DMS153 (cell line): ENCODE measurements at regions not wholly inside any gene's neighbourhood (a gene's known extent, or its start where the extent isn't known, plus 50 kb on each side); places are given as distances from the start of the nearest gene placed in this dataset.

Experiments
- DNase-seq: peaks from one replicate; lab custom pipeline; 2025; lab: John Stamatoyannopoulos, UW

DNA sequence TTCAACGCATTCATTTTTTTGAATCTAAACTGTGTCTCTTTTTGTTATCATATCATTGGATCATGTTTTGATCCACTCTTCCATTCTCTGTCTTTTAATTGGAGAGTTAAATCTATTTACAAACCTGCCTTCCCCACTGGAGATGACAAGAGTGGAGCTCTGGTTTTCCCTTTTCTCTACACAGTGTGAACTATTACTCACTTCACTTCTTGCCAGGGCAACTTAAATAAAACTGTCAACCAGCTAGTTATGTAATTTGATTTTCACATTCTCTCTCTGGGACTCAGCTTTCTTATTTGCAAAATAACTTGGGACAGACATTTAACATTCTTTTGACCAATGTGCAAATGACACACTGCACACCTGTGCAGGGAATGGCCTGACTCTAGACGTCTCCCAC lies 230.8 kb upstream of the CST7 start:
- no peak for DNase-seq

DNA sequence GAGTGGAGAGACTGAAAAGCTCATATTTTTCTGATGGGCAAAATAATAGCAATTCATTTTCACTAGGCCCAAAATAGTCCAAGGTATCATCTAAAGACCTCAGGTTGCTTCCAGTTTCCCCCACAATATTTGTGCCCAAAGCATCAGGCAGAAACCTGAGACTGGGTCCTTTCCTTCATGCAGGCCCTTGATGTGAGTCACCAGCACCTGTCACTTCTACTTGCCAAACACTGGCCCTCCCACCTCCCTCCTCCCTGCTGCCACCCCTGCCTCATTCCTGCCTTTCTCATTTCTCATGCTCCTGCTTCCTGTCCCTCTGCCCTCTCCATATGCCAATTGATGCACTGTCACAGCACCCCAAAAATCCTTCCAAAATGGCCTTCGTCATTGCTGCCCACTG lies 230.4 kb upstream of the CST7 start:
- DNase-seq = peak; percentile 47

DNA sequence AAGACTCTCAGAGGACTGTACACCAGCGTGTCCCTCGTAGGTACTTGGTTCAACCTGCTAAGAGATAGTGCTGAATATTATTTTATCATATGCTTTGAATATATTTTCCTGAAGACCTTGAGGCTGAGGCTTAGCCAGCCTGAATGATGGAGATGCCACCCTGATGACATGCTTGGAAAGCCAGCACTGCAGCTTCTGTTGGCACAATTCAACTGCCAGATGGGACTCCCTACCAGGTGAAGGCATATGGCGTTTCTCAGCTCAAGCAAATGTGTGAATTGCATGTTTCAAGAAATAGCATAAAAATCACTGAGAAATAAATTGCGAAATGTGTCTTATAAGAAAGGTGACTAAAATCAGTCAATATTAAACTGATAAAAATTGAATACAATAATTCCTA lies 228.1 kb upstream of the CST7 start:
- DNase-seq = no peak

DNA sequence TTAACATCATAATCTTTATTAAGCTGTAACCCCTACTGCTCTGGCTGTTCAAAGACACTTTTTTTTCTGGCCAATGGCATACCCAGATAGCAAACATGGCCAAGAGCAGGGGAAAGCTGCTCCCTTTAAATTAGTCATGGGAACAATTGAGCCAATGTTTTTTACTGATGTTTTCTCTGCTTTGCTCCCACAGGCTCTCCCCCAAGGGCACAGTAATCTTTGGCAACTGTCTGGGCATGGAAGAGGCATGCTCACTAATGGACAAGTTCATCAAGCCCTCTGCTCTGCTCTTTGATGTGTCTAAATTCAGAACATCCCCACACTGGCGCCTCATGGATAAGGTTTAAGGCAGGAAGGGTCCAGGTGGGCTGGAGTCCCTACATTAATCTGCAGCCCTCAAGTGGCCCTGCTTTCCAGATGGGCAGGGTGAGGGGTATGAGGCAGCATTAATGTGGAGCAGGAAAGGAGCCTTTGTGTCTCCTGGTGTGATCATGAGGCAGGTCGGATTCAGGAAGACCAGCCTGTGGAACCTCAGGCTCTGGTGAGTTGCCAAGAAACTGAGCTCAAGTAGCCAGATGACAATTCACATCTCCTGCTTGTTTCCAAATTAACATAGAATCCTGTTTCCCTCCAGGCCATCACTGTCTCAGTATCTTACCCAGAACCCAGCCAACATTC lies 227.0 kb upstream of the CST7 start:
- DNase-seq = no peak

DNA sequence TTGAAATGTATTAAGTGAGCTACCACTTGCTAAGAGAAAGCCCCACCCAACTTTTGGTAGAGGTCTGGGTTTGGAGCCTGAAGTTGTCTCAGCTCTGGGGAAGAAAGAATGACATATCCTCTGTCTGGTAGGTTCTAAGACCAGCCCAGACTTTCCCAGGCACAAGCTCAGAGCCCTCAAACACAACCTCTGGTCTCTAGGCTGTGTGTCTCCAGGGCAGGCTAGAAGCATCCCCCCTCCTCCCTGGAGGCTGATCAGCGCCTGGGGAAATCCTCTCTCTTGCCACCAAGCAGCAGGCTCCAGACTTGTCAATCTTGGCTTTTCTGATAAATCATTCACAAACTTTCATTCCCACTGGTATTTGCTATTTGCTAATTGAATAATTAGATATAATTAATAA lies 226.5 kb upstream of the CST7 start:
- DNase-seq = no peak

DNA sequence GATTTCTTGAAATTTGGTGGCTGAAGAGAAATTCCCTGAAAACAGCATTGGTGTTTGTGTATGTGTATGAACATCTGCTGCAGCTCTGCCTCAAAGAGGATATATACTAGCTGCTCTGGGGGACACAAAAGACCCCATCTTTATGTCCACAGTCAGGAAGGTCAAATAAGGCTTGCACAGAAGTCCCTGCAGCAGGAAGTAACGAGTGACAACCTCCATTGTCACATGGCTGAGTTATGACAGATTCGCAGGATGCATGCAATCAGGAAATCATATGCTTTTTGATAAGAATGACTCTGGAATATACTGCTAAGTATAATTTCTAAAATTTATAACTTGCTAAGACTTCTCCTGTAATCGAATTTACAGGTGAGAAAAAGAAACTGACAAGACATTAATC lies 225.9 kb upstream of the CST7 start:
- DNase-seq = no peak

DNA sequence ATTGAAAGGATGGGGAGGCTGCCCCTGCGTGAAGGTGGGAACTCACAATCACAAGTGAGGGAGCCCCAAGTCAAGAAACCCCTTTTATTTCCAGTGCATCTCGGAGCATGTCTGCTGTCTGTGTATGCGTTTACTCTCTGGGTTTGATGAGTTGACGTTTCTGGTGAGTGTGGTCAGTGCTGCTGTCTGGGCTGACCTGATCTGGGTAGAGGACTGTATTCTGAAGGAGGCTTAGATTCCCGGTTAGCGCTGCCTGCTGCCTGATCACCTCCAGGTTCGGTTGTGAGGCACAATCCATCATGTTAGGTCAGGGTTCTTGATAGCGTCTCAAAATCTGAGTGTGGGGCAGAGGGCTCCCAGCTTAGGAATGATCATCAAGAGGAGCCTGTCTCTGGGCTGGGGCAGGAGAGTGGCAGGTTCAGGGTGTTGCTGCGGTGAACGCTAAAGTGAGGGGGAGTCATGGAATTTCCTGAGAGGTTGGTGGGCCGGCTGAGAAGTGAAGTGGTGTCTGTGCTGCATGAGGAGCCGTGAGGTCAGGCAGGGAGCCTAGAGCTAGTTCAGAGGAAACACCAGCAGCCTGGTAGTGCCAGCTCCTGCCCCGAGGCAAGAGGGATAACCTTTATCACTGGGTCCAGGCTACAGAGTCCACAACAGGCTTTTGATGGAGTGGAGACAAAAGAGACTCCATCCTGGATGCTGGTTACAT lies 225.3 kb upstream of the CST7 start:
- DNase-seq = no peak

DNA sequence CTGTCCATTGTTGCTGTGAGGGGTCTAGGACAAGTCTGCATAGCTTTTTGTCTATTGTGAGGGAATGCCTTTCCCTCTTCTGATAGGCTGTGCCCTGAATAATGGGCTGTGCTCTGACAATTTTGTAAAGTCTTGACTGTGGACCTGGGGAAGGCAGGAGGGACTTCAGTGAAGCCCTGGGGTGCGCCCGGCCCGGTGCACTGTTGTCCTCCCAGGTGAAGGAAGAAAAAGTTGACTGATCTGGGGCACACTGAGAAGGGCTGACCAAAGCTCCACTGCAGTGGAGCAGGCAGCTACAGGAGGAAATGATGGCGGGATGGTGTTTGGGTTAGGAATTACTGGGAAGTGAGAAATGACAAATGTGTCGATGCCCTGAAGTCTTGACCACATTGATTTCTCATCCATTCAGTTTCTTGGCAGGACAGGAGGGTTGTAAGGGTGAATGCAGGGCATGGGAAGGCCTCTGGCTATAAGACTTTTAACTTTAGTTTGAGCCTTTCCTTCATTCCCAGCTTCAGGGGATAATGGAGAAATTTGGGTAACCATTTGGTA lies 224.0 kb upstream of the CST7 start:
- DNase-seq = no peak

DNA sequence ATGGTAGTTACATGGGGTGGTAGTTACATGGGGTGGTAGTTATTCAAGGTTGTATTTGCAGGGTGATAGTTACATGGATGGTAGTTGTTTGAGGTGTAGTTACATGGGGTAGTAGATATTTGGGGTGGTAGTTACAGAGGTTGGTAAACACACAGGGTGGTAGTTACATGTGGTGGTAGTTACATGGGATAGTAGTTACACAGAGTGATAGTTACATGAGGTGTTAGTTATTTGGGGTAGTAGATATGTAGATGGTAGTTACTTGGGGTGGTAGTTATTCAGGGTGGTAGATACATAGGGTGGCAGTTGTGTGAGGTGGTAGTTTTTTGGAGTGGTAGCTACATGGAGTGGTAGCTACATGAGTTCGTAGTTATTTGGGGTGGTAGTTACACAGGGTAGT lies 221.3 kb upstream of the CST7 start:
- no peak for DNase-seq

DNA sequence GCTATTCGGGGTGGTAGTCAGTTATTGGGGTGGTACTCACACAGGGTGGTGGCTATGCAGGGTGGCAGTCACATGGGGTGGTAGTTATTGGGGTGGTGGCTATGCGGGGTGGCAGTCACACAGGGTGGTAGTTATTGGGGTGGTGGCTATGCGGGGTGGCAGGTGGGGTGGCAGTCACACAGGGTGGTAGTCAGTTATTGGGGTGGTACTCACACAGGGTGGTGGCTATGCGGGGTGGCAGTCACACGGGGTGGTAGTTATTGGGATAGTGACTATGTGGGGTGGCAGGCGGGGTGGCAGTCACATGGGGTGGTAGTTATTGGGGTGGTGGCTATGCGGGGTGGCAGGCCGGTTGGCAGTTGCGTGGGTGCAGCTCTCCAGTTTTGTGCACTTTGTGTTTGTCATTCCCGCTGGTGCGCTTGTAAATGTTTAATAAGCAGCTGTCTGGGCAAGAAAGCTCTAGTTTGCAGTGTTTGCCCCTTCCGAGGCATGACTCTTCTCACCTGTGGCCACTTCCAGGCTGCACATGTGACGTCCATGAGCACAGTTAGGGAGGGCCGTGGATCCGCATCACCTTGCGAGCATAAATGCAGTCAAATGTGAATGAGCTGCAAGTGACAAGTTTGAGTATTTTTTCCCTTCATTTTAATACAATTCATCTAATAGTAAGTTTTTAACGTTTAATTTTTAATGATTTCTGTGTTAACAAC lies 219.0 kb upstream of the CST7 start:
- no peak for DNase-seq

DNA sequence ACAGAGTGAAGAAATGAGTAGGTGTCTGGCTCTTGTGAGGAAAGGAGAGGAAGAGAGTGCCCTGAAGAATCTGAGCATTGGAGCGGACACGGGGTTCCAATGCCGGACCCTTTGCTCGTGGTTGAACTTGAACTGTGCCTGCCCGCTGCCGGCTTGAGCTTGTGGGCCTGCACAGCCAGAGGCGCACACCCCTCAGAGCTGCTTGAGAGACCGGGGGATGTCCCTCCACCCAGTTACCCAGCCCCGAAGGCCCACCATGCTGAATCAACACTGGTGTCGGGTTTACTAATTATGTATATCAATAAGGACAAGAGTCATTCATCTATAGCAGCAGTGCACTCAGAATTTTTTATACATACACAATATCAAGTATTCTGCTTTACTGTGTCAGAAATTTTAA lies 218.3 kb upstream of the CST7 start:
- DNase-seq = no peak

DNA sequence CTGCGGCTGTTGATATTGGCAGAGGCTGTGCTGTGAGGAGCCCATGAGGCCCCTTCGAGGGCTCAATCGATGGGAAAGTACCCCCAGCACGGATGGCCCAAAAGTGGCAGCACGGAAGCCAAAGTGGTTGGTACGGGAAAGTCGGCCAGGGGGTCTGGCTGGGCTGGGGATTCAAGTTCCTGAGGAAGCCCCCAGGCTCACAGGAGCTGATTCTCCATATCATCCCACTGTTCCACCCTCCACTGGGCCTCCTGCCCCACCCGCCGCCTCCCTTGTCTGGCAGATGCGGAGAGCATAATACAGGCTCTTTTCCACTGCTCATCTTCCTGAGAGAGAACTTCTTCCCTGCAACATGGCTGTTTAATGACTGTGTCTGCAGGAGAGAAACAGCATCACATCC lies 217.8 kb upstream of the CST7 start:
- no peak for DNase-seq

DNA sequence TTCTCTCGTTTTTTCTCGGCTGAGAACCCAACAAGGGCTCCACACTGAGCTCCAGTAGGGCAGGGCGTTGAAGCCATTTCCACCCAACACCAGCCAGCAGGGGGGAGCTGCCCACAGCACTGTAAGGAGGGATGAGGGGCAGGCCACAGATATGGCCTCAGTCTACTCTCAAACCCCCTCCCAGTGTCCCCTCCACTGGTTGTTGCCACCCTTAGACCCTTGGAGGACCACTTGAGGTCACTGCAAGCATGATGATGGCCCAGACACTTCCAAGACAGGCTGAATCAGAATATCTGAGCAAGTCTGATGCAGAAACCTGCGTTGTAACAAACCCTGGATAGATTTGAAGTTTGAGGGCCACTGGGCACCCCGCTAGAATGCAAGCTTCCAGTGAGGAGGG lies 217.0 kb upstream of the CST7 start:
- no peak for DNase-seq

DNA sequence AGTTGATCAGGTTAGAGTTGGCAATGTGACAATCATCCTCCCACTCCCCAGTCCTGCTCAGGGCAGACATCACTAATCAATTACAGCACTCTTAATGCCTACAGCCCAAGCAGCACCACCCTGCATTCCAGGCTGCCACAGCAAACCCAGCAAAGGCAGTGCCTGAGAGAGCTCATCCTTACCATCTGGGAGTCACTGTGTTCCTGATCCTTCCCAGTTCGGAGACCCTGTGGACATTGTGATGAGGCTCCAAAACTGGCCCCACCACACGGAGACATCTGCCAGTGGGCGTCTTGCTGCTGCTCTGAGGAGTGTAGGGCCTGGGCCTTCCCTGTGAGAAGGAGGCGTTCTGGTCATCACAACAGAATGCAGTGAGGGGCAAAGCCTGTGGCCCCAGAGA lies 216.5 kb upstream of the CST7 start:
- no peak for DNase-seq

DNA sequence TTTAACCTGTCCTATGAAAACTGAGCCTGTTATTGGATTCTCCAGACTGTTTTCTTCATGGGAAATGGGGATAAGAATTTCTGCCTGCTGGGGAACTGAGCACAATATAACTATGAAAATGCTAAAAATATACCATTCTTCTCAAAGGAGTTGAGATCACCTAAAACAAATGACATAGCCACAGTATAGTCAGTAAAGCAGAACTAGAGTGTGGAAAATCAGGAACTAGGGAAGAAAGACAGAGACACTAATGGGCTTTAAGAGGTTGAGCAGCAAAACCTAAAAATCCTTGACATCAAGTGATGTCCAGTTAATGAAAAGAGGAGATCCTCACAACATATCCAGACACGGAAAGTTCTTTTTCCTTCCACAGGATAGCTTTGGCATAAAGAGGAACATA lies 215.7 kb upstream of the CST7 start:
- DNase-seq = no peak

DNA sequence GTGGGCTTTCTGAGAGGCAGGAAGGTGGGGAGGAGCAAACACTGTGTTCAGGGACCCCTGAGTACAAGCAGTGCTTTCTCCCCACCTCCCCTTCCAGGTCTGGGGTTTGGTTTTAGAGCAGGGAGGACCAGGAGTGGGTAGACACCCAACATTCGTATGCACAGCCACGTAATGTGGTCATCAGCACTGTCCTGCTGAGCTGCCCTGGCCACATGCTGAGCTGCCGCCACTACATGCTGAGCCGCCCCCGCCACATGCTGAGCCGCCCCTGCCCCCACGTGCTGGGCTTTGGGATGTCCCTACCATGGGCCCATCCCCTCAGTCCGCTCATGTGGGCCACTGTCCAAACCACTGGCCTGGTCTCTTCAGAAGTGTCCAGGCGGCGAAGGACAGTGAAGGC lies 214.9 kb upstream of the CST7 start:
- no peak for DNase-seq

DNA sequence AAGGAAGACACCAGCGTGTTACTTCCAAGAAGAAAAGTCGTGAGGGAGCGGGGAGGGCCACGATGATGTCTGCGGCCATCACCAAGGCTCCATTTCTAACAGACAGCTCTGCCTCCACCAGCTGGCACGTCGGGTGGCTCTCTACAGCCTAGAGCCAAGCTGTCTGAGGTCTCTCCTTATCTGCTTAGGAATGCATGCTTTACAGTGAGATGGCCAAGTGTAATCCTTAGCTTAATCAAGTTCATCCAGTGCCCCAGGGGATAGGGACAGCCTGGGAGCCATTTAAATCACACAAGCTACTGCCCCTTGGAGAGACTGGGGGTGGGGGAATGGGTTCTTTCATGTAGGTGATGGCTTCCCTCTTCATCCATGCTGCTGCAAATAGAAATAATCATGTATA lies 213.8 kb upstream of the CST7 start:
- no peak for DNase-seq

DNA sequence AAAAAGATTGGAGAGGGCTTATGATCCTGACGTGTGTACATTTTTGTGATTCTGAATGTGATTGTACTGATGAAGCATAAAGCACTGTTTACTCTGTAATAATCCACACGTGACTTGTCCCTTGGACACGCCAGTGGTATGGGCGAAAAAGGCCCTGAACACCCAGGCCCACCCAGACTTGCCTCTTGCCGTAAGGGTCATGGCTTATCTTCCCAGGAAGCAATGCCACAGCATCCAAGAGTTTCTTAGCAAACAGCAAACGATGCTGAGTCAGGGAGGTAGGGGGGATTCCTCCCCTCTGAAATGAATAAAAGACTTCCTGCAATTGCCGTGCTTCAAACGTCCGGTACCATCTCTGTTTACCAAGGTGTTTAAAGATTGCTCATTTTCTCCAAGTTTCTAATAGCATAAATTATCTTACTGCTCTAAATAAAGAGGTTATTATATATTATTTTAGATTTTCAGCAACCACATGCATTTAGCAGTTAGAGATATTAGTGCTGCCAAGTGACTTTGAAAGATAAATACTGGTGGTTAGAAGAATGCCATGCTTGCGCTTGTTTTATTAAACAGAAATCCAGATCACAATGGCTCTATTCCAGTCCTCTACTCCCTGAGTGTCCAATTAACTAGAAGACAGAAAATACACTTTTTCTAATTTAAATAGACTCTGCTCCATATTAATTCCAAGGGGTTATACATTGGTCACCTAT lies 212.8 kb upstream of the CST7 start:
- DNase-seq = no peak

DNA sequence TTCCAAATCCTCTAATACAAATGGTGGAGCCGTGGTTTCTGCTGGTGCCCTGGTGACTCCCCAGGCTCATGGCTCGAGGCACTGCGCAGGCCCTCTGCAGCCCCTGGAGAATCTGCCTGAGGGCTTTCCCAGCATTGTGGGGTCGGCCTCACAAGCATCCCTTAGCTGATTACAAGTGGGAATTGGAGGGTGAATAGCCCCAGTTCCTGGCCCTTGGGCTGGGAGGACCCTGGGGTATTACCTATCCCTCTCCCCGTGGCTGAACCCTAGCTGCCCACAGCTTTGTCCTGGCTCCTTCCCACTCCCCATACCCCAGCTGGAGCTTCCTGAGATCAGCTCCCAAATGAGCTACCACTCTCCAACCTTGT lies 212.2 kb upstream of the CST7 start:
- DNase-seq = no peak

DNA sequence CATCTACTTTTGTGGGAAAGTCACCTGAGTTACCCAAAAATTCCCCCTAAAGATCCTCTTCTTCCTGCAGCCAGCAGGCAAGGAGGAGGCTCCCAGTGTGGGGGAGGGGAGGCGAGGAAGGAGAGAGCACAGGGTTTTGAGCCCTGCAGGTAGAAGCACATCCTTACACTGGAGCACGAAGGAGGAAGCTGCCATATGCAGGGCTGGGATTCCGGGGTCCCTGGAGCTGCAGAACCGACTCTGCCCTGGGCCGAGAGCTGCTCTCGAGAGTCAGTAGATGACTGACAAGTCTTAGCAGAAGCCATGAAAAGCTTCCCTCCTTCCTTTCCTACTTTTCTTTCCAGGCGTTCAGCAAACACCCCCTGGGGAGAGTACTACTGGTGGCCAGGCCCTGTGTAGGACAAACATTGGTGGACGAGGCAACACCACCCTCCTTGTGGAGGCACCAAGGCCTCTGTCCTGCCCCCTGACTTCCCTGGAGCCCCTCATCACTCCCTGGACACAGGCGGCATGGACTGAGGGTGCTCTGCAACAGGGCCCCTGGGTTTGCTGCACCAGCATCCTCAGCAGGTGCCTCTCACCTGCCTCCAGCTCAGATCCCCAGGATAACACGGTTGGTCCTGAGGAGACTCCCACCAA lies 211.7 kb upstream of the CST7 start:
- no peak for DNase-seq

DNA sequence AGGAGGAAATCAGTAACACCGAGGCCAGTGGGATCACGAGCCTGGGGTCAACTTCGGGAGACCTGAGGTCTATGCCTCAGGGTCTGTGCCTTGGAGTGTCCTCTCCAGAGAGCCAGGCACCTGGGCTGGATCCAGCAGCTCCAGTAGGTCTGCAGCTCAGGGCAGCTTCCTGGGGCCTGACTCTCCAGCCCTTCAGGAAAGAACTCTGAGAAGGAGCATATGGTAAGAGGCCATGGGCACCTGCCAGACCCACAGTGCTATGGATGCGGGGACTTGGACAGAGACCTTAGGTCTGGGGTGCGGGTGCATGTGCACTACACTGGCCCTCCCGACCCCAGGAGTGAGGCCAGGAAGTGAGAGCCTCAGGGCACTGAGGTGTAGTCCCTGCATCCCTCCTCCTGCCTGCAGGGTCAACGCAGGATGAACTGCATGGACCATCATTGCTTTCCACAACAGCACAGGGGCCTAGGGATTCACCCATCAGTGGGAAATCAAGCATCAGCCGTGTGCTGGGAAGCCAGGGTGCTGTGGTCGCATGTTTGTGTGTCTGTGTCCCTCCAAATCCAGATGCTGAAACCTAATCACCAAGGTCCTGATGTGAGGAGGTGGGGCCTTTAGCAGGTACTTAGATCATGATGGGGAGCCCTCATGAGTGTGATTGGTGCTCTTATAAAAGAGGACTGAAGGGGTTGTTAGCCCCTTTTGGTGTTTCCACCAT lies 210.9 kb upstream of the CST7 start:
- no peak for DNase-seq
